GM12875 (cell line): ENCODE measurements at regions not wholly inside any gene's neighbourhood (a gene's known extent, or its start where the extent isn't known, plus 50 kb on each side); places are given as distances from the start of the nearest gene placed in this dataset.

Experiments
- H3K4me3 ChIP-seq: one replicate; pipeline ENCODE4 v1.5.1; 2011; ENCODE audit warnings: low read depth, low read length, control low read depth
- CTCF ChIP-seq: IDR thresholded peaks from 2 replicates; pipeline ENCODE4 v1.5.1; 2011; ENCODE audit warnings: low read depth, mild to moderate bottlenecking, control low read depth, inconsistent platforms, low read length, moderate library complexity, borderline replicate concordance; ENCODE audit not compliant: insufficient read depth

GRCh38 chr14:100673807-100674154, 52.9 kb upstream of the DLK1 start:
- no peak overlapping the region for H3K4me3 ChIP-seq
- no peak for TF ChIP-seq CTCF

GRCh38 chr14:100674428-100674827, 52.3 kb upstream of the DLK1 start:
- no peak for TF ChIP-seq CTCF
- no peak overlapping the region for H3K4me3 ChIP-seq

GRCh38 chr14:100674897-100675619, 51.6 kb upstream of the DLK1 start:
- TF ChIP-seq CTCF = no peak
- no peak overlapping the region for H3K4me3 ChIP-seq

GRCh38 chr14:100675699-100676684, 50.7 kb upstream of the DLK1 start:
- no peak overlapping the region for H3K4me3 ChIP-seq
- no peak for TF ChIP-seq CTCF
